Uterus (tissue), 2 donors: ENCODE measurements at regions not wholly inside any gene's neighbourhood (a gene's known extent, or its start where the extent isn't known, plus 50 kb on each side); places are given as distances from the start of the nearest gene placed in this dataset.

ENCODE experiments used
- CTCF ChIP-seq, 4 experiments: fragments of 200-600 bp in 2 of 4; fragments of 450-650 bp in 2 of 4; sonication (generic) in 2 of 4; IDR thresholded peaks; one replicate each; pipeline ENCODE4 v1.5.1; 2016 to 2019; ENCODE audit warnings: antibody characterized with exemption in 4 of 4, mild to moderate bottlenecking in 2 of 4, moderate library complexity in 1 of 4
- POLR2A ChIP-seq, 2 donors: fragments of 450-650 bp; IDR thresholded peaks; one replicate each; pipeline ENCODE4 v1.6.1; 2016; ENCODE audit warnings: antibody characterized with exemption in 2 of 2, mild to moderate bottlenecking in 1 of 2, moderate library complexity in 1 of 2

- TF ChIP-seq CTCF (IDR thresholded peaks at IDR 0.05) (no peak), POLR2A (IDR thresholded peaks at IDR 0.05) (no peak)
These were observed 321.3 kb downstream of the EPB41L4A start for GRCh38 chr5:112097768-112098167.
